ENCODE measurements at regions not wholly inside any gene's neighbourhood (a gene's known extent, or its start where the extent isn't known, plus 50 kb on each side); places are given as distances from the start of the nearest gene placed in this dataset.

- Mint-ChIP-seq H3K4me3 (no peak overlapping the region), H3K36me3 (ENCODE audit: insufficient read depth) (no peaks in the 10 kb centered on the region)
These were observed 88.6 kb downstream of the ADAMTS1 start for GRCh38 chr21:26756491-26757159.

GRCh38 chr21:26754853-26755252 lies 90.4 kb downstream of the ADAMTS1 start:
- H3K27me3 Mint-ChIP-seq (ENCODE audit: low read depth) = peaks cover 3% of the 10 kb centered on the region
- H3K9me3 Mint-ChIP-seq = no peaks in the 10 kb centered on the region
- H3K4me3 Mint-ChIP-seq = no peak overlapping the region
- ATAC-seq (no peak), DNase-seq (no peak)
- no peaks in the 10 kb centered on the region for H3K4me1 Mint-ChIP-seq (ENCODE audit: low read depth)
- no peaks in the 10 kb centered on the region for H3K36me3 Mint-ChIP-seq (ENCODE audit: insufficient read depth)

More at GRCh38 chr21:26756491-26757159, 88.6 kb downstream of the ADAMTS1 start:
- Mint-ChIP-seq H3K27me3 (ENCODE audit: low read depth) (peaks cover 2% of the 10 kb centered on the region), H3K4me1 (ENCODE audit: low read depth) (no peaks in the 10 kb centered on the region), H3K9me3 (no peaks in the 10 kb centered on the region)
- DNase-seq (no peak), ATAC-seq (no peak)

- peaks cover 3% of the 10 kb centered on the region for H3K27me3 Mint-ChIP-seq (ENCODE audit: low read depth)
- no peaks in the 10 kb centered on the region for H3K36me3 Mint-ChIP-seq (ENCODE audit: insufficient read depth)
- no peak for DNase-seq
- no peaks in the 10 kb centered on the region for H3K4me1 Mint-ChIP-seq (ENCODE audit: low read depth)
- H3K9me3 Mint-ChIP-seq = no peaks in the 10 kb centered on the region
- H3K4me3 Mint-ChIP-seq = no peak overlapping the region
- ATAC-seq = no peak
These were observed 91.4 kb downstream of the ADAMTS1 start for GRCh38 chr21:26753822-26754221.

- Mint-ChIP-seq H3K27me3 (ENCODE audit: low read depth) (peaks cover 3% of the 10 kb centered on the region), H3K4me3 (no peak overlapping the region), H3K4me1 (ENCODE audit: low read depth) (no peaks in the 10 kb centered on the region), H3K9me3 (no peaks in the 10 kb centered on the region), H3K36me3 (ENCODE audit: insufficient read depth) (no peaks in the 10 kb centered on the region)
- ATAC-seq = no peak
- no peak for DNase-seq
These were observed 92.4 kb downstream of the ADAMTS1 start for GRCh38 chr21:26752849-26753248.

GRCh38 chr21:26751305-26751704 lies 93.9 kb downstream of the ADAMTS1 start:
- Mint-ChIP-seq H3K36me3 (ENCODE audit: insufficient read depth) (no peaks in the 10 kb centered on the region), H3K4me1 (ENCODE audit: low read depth) (no peaks in the 10 kb centered on the region), H3K9me3 (no peaks in the 10 kb centered on the region), H3K4me3 (no peak overlapping the region), H3K27me3 (ENCODE audit: low read depth) (peaks cover 3% of the 10 kb centered on the region)
- ATAC-seq (no peak), DNase-seq (no peak)

GRCh38 chr21:26748066-26748465 lies 97.1 kb downstream of the ADAMTS1 start:
- DNase-seq (no peak), ATAC-seq (no peak)
- no peaks in the 10 kb centered on the region for H3K36me3 Mint-ChIP-seq (ENCODE audit: insufficient read depth)
- H3K4me3 Mint-ChIP-seq = no peak overlapping the region
- no peaks in the 10 kb centered on the region for H3K4me1 Mint-ChIP-seq (ENCODE audit: low read depth)
- no peaks in the 10 kb centered on the region for H3K9me3 Mint-ChIP-seq
- peaks cover 3% of the 10 kb centered on the region for H3K27me3 Mint-ChIP-seq (ENCODE audit: low read depth)

GRCh38 chr21:26747216-26747615 lies 98.0 kb downstream of the ADAMTS1 start:
- peaks cover 3% of the 10 kb centered on the region for H3K27me3 Mint-ChIP-seq (ENCODE audit: low read depth)
- no peak overlapping the region for H3K4me3 Mint-ChIP-seq
- DNase-seq = no peak
- no peaks in the 10 kb centered on the region for H3K36me3 Mint-ChIP-seq (ENCODE audit: insufficient read depth)
- ATAC-seq = no peak
- no peaks in the 10 kb centered on the region for H3K9me3 Mint-ChIP-seq
- H3K4me1 Mint-ChIP-seq (ENCODE audit: low read depth) = no peaks in the 10 kb centered on the region

GRCh38 chr21:26743524-26743923 lies 101.7 kb downstream of the ADAMTS1 start:
- ATAC-seq (no peak), DNase-seq (no peak)
- H3K4me3 Mint-ChIP-seq = no peak overlapping the region
- H3K27me3 Mint-ChIP-seq (ENCODE audit: low read depth) = no peaks in the 10 kb centered on the region
- H3K36me3 Mint-ChIP-seq (ENCODE audit: insufficient read depth) = no peaks in the 10 kb centered on the region
- H3K9me3 Mint-ChIP-seq = no peaks in the 10 kb centered on the region
- H3K4me1 Mint-ChIP-seq (ENCODE audit: low read depth) = no peaks in the 10 kb centered on the region

- H3K4me3 Mint-ChIP-seq = no peak overlapping the region
- DNase-seq (no peak), ATAC-seq (no peak)
- H3K36me3 Mint-ChIP-seq (ENCODE audit: insufficient read depth) = no peaks in the 10 kb centered on the region
- H3K4me1 Mint-ChIP-seq (ENCODE audit: low read depth) = no peaks in the 10 kb centered on the region
- H3K27me3 Mint-ChIP-seq (ENCODE audit: low read depth) = no peaks in the 10 kb centered on the region
- no peaks in the 10 kb centered on the region for H3K9me3 Mint-ChIP-seq
These were observed 106.0 kb downstream of the ADAMTS1 start for GRCh38 chr21:26739189-26739588.

- Mint-ChIP-seq H3K4me1 (ENCODE audit: low read depth) (no peaks in the 10 kb centered on the region), H3K36me3 (ENCODE audit: insufficient read depth) (no peaks in the 10 kb centered on the region)
These were observed 108.8 kb downstream of the ADAMTS1 start for GRCh38 chr21:26736449-26736848.

GRCh38 chr21:26732432-26733221 lies 112.6 kb downstream of the ADAMTS1 start:
- Mint-ChIP-seq H3K4me3 (no peak overlapping the region), H3K36me3 (ENCODE audit: insufficient read depth) (no peaks in the 10 kb centered on the region), H3K4me1 (ENCODE audit: low read depth) (no peaks in the 10 kb centered on the region), H3K27me3 (ENCODE audit: low read depth) (peaks cover 10% of the 10 kb centered on the region), H3K9me3 (no peaks in the 10 kb centered on the region)
- DNase-seq (no peak), ATAC-seq (peak in 1 of 2 donors; percentile 41)

More at GRCh38 chr21:26736449-26736848, 108.8 kb downstream of the ADAMTS1 start:
- no peak for DNase-seq
- Mint-ChIP-seq H3K4me3 (no peak overlapping the region), H3K9me3 (no peaks in the 10 kb centered on the region), H3K27me3 (ENCODE audit: low read depth) (peaks cover 7% of the 10 kb centered on the region)
- ATAC-seq = no peak

- no peaks in the 10 kb centered on the region for H3K9me3 Mint-ChIP-seq
These were observed 125.5 kb downstream of the ADAMTS1 start for GRCh38 chr21:26719750-26720149.

GRCh38 chr21:26717146-26717739 lies 128.0 kb downstream of the ADAMTS1 start:
- Mint-ChIP-seq H3K36me3 (ENCODE audit: insufficient read depth) (no peaks in the 10 kb centered on the region), H3K27me3 (ENCODE audit: low read depth) (peaks cover 3% of the 10 kb centered on the region), H3K4me3 (no peak overlapping the region), H3K4me1 (ENCODE audit: low read depth) (no peaks in the 10 kb centered on the region), H3K9me3 (no peaks in the 10 kb centered on the region)
- no peak for DNase-seq
- ATAC-seq = no peak

More at GRCh38 chr21:26719750-26720149, 125.5 kb downstream of the ADAMTS1 start:
- Mint-ChIP-seq H3K36me3 (ENCODE audit: insufficient read depth) (no peaks in the 10 kb centered on the region), H3K27me3 (ENCODE audit: low read depth) (peaks cover 3% of the 10 kb centered on the region), H3K4me1 (ENCODE audit: low read depth) (no peaks in the 10 kb centered on the region), H3K4me3 (no peak overlapping the region)
- ATAC-seq (no peak), DNase-seq (no peak)

GRCh38 chr21:26715878-26716506 lies 129.2 kb downstream of the ADAMTS1 start:
- no peaks in the 10 kb centered on the region for H3K4me1 Mint-ChIP-seq (ENCODE audit: low read depth)
- no peaks in the 10 kb centered on the region for H3K36me3 Mint-ChIP-seq (ENCODE audit: insufficient read depth)
- H3K27me3 Mint-ChIP-seq (ENCODE audit: low read depth) = peaks cover 3% of the 10 kb centered on the region
- ATAC-seq = no peak
- no peak for DNase-seq
- H3K9me3 Mint-ChIP-seq = no peaks in the 10 kb centered on the region
- H3K4me3 Mint-ChIP-seq = no peak overlapping the region

Measured in activated T-cell treated with anti-CD3 and anti-CD28 coated beads, Interleukin-2, amount 50 U/mL, for 4 hours (primary cell).